CD14-positive monocyte (primary cell): ENCODE measurements at regions not wholly inside any gene's neighbourhood (a gene's known extent, or its start where the extent isn't known, plus 50 kb on each side); places are given as distances from the start of the nearest gene placed in this dataset.

ENCODE experiments used
- DNase-seq, 3 donors: peaks; one replicate each; pipeline ENCODE4 v3.0.0-alpha.2; 2011 to 2022
- H2AFZ ChIP-seq: 2 replicates; pipeline ENCODE4 v1.6.0; 2012; ENCODE audit warnings: mild to moderate bottlenecking, low read depth, low read length, inconsistent platforms; ENCODE audit not compliant: insufficient read depth, poor library complexity, severe bottlenecking
- H3K27ac ChIP-seq, 2 donors: 1 replicate in 1 of 2; 2 replicates in 1 of 2; pipeline ENCODE4 v1.5.1; 2012 to 2013; ENCODE audit warnings: low read length in 2 of 2, control low read depth in 1 of 2, inconsistent platforms in 1 of 2, low read depth in 1 of 2, mild to moderate bottlenecking in 1 of 2
- H3K27me3 ChIP-seq, 2 donors: one replicate each; pipeline versions ENCODE4 v1.6.0 to v1.6.1; 2011 to 2013; ENCODE audit warnings: low read length in 2 of 2; ENCODE audit not compliant: control insufficient read depth in 2 of 2, insufficient read depth in 2 of 2
- H3K36me3 ChIP-seq, 2 donors: replicated peaks in 1 of 2; 1 replicate in 1 of 2; 2 replicates in 1 of 2; pipeline versions ENCODE4 v1.5.1 to v1.6.1; 2012 to 2013; ENCODE audit warnings: low read length in 2 of 2, control low read depth in 1 of 2, inconsistent platforms in 1 of 2, mild to moderate bottlenecking in 1 of 2; ENCODE audit not compliant: insufficient read depth in 2 of 2, control insufficient read depth in 1 of 2
- H3K4me1 ChIP-seq, 2 donors: 1 replicate in 1 of 2; 2 replicates in 1 of 2; pipeline versions ENCODE4 v1.5.1 to v1.6.1; 2012 to 2013; ENCODE audit warnings: low read length in 2 of 2, control low read depth in 1 of 2, inconsistent platforms in 1 of 2, mild to moderate bottlenecking in 1 of 2, moderate library complexity in 1 of 2; ENCODE audit not compliant: insufficient read depth in 2 of 2, control insufficient read depth in 1 of 2
- H3K4me2 ChIP-seq: replicated peaks from 2 replicates; pipeline ENCODE3; 2012; ENCODE audit warnings: low read length, moderate library complexity, mild to moderate bottlenecking; ENCODE audit not compliant: poor library complexity, severe bottlenecking; ENCODE audit errors: extremely low read depth
- H3K4me3 ChIP-seq, 3 experiments: fragments of 200-600 bp in 1 of 3; sonication (generic) in 1 of 3; replicated peaks in 1 of 3; 1 replicate in 2 of 3; 2 replicates in 1 of 3; pipeline ENCODE4 v1.5.1; 2011 to 2013; ENCODE audit warnings: low read length in 3 of 3, mild to moderate bottlenecking in 3 of 3, control low read depth in 2 of 3, low read depth in 2 of 3, inconsistent platforms in 1 of 3, moderate library complexity in 1 of 3
- H3K79me2 ChIP-seq: 2 replicates; pipeline ENCODE4 v1.6.0; 2012; ENCODE audit warnings: mild to moderate bottlenecking, control low read depth, inconsistent platforms, low read length, moderate library complexity; ENCODE audit not compliant: insufficient read depth
- H3K9ac ChIP-seq: 2 replicates; pipeline ENCODE4 v1.6.0; 2017; ENCODE audit warnings: low read length, mild to moderate bottlenecking; ENCODE audit not compliant: insufficient read depth, poor library complexity, severe bottlenecking
- H3K9me3 ChIP-seq, 2 donors: replicated peaks in 1 of 2; 1 replicate in 1 of 2; 2 replicates in 1 of 2; pipeline versions ENCODE4 v1.5.1 to v1.6.1; 2012 to 2013; ENCODE audit warnings: low read length in 2 of 2, control low read depth in 1 of 2; ENCODE audit not compliant: control insufficient read depth in 1 of 2, insufficient read depth in 1 of 2
- H4K20me1 ChIP-seq: 2 replicates; pipeline ENCODE4 v1.6.0; 2012; ENCODE audit warnings: mild to moderate bottlenecking, low read length, control low read depth, moderate library complexity; ENCODE audit not compliant: insufficient read depth
- H3K27ac Mint-ChIP-seq, 7 donors: one replicate each; pipeline ENCODE4 v1.8.0; 2020; ENCODE audit warnings: mild to moderate bottlenecking in 7 of 7, mixed read lengths in 7 of 7, moderate library complexity in 6 of 7, inconsistent platforms in 2 of 7
- H3K27me3 Mint-ChIP-seq, 3 donors: one replicate each; pipeline ENCODE4 v1.8.0; 2021 to 2022; ENCODE audit warnings: low read depth in 3 of 3, mild to moderate bottlenecking in 3 of 3, mixed read lengths in 3 of 3, moderate library complexity in 3 of 3, inconsistent platforms in 1 of 3
- H3K36me3 Mint-ChIP-seq, 2 donors: one replicate each; pipeline ENCODE4 v1.8.0; 2020; ENCODE audit warnings: mixed read lengths in 2 of 2, inconsistent platforms in 1 of 2, mild to moderate bottlenecking in 1 of 2
- H3K4me1 Mint-ChIP-seq: one replicate; pipeline ENCODE4 v1.8.0; 2020; ENCODE audit warnings: mild to moderate bottlenecking, mixed read lengths
- H3K4me3 Mint-ChIP-seq, 2 donors: one replicate each; pipeline ENCODE4 v1.8.0; 2020; ENCODE audit warnings: mild to moderate bottlenecking in 2 of 2, mixed read lengths in 2 of 2, moderate library complexity in 1 of 2
- H3K9me3 Mint-ChIP-seq, 7 donors: one replicate each; pipeline ENCODE4 v1.8.0; 2020 to 2022; ENCODE audit warnings: mixed read lengths in 7 of 7, mild to moderate bottlenecking in 6 of 7, moderate library complexity in 6 of 7, inconsistent platforms in 2 of 7
- CTCF ChIP-seq: fragments of 200-600 bp; IDR thresholded peaks from one replicate; pipeline ENCODE4 v1.8.0; 2022; ENCODE audit warnings: antibody characterized with exemption, mild to moderate bottlenecking
- WGBS: methylation state at CpG from one replicate; pipeline ENCODE4 v1.1.5; 2013; ENCODE audit warnings: missing lambda C conversion rate; ENCODE audit not compliant: insufficient coverage; 5-methylcytosine and 5-hydroxymethylcytosine counted together
- intact Hi-C, 2 donors: fragments of 100-400 bp; cut with micrococcal nuclease; formaldehyde crosslinking; loops; one replicate each; pipeline versions ENCODE4 v1.15.0 to v1.15.1; 2023

GRCh38 chrX:81875800-81876199 lies 673.9 kb downstream of the SH3BGRL start:
- 90% methylated on average over 1 of the region's 1 CpG for WGBS
- H3K4me2 ChIP-seq: no peak overlapping the region
- no peaks in the 10 kb centered on the region for H3K27me3 ChIP-seq
- TF ChIP-seq CTCF: no peak
- H4K20me1 ChIP-seq: no peaks in the 10 kb centered on the region
- no peak overlapping the region for H2AFZ ChIP-seq
- no peaks in the 10 kb centered on the region for H3K4me1 Mint-ChIP-seq
- no peak overlapping the region for H3K9ac ChIP-seq
- H3K4me1 ChIP-seq: no peaks in the 10 kb centered on the region
- H3K9me3 Mint-ChIP-seq: peaks cover 2 to 27% (median 12%) of the 10 kb centered on the region in 7 donors
- H3K27me3 Mint-ChIP-seq: no peaks in the 10 kb centered on the region
- intact Hi-C loops: no loop called here
- no peak overlapping the region for H3K4me3 ChIP-seq
- H3K79me2 ChIP-seq: no peaks in the 10 kb centered on the region
- H3K9me3 ChIP-seq: peaks cover 35 to 38% of the 10 kb centered on the region in 2 donors
- H3K36me3 ChIP-seq: no peaks in the 10 kb centered on the region
- H3K4me3 Mint-ChIP-seq: no peak overlapping the region
- H3K27ac Mint-ChIP-seq: no peak overlapping the region
- DNase-seq: no peak
- H3K27ac ChIP-seq: no peak overlapping the region
- no peaks in the 10 kb centered on the region for H3K36me3 Mint-ChIP-seq

- Histone ChIP-seq H3K9ac (no peak overlapping the region), H3K4me2 (no peak overlapping the region), H3K27ac (no peak overlapping the region), H3K9me3 (peaks cover 34 to 38% of the 10 kb centered on the region in 2 donors), H3K27me3 (no peaks in the 10 kb centered on the region), H3K4me1 (no peaks in the 10 kb centered on the region), H3K4me3 (no peak overlapping the region), H4K20me1 (no peaks in the 10 kb centered on the region), H3K79me2 (no peaks in the 10 kb centered on the region), H3K36me3 (no peaks in the 10 kb centered on the region), H2AFZ (no peak overlapping the region)
- Mint-ChIP-seq H3K9me3 (peaks cover 2 to 27% (median 12%) of the 10 kb centered on the region in 7 donors), H3K36me3 (no peaks in the 10 kb centered on the region), H3K4me3 (no peak overlapping the region), H3K4me1 (no peaks in the 10 kb centered on the region), H3K27ac (peak overlapping the region in 1 of 7 donors; percentile 46), H3K27me3 (no peaks in the 10 kb centered on the region)
- WGBS: 100% methylated on average over 2 of the region's 7 CpGs
- no peak for TF ChIP-seq CTCF
- DNase-seq: no peak
- intact Hi-C loops: no loop called here
Measured at GRCh38 chrX:81876437-81876836, 674.5 kb downstream of the SH3BGRL start.
